ENCODE measurements at regions not wholly inside any gene's neighbourhood (a gene's known extent, or its start where the extent isn't known, plus 50 kb on each side); places are given as distances from the start of the nearest gene placed in this dataset.

DNA sequence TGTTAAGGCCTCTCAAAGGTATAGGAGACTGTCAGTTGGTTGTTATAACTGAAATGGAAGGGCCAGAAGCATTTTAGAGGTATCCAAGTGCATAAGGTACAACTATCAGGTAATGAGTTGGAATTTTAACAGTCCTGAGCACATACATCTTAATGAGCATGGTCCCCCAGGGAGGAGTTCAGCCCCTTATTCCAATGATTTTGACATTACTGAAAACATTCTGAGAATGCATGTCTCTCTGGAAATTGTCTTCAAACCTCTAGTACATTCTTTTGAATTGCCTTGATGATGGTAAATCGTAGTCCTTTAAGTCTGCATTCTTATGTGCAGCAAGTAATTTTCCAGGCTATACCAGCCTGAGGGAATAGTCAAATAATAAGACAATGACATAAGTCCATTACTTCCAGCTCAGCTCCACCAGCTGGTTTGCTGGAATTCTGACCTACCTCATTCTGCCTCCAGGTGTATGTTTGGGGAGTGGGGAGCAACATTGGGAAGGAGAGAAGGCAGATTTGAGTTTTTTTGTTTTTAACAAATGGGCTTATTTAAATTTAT lies 239.2 kb downstream of the MSRB3 start:
- no peak for DNase-seq

DNA sequence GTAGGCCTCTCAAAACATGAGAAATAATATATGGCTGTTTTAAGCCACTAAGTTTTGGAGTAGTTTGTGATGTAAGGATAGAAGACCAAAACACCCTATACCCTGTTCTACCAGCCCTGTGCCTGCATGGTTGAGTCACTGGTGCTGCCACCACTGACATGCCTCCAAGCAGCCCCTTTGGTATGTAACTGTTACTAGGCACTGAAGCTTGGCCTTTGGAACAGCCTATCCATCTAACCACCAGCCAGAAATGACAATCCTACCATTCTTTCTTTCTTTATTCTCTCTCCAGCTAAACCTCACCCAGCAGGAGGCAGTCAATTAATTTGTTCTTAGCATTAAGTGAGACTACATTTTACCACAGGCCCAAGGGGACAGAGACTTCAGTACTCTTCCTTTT lies 240.3 kb downstream of the MSRB3 start:
- no peak for DNase-seq

DNA sequence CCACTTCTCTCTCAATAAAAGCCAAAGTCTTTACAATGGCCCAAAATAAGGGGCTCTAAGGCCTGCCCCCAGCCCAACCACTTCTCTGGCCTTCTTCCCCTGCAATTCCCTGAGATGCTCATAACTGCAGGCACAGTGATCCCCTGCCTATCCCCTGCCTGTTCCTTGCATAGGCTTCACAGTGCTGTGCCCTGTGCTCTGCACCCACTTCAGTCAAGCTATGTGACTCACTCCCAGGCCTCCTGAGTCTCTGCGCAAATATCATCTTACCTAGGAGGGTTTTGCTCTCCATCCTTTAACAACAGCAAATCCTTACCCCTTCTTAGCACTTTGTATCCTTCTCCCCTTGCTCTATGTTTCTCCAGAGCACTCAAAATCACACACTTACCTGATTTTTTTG lies 242.2 kb downstream of the MSRB3 start:
- DNase-seq = no peak

DNA sequence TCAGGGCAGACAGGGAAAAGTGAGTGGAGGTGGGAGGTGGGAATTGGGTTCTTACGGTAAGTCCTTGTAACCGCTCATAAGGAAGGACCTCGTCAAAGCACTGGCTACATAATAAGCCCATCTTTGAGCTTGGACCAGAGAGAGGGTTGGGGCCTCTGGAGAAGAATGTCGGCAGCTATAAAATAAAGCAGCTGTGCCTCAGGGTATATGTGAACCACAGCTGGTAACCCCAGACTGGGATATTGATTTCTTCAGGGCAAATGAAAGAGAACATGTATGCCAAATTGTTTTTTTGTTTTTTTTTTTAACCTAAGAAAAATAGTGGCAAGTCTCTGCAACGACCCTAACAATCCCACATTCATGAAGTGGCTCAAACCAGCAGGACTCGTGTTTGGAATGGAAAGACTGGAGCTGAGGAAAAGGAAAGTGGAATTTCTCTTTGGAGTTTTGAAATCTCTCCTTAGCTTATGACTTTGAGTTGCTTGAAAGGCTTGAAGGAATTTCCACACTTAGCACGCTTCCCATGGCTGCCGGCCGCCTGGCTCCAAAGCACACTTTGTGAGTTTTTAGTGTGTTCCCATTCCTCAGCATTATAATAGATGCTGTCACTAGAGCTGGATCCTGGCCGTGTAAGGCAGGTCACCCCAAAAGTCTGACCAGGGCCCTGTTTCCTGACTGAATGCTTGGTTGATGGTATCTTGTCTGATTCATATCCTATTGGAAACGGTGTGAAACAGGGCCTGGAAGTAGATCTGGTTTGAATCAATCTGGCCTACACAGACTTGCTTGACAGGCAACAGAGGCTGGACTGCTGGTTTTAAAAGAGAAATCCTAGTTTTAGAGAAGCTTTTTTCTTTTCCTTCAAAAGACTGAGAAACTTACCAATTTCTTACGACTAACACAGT lies 244.7 kb downstream of the MSRB3 start:
- no peak for DNase-seq

DNA sequence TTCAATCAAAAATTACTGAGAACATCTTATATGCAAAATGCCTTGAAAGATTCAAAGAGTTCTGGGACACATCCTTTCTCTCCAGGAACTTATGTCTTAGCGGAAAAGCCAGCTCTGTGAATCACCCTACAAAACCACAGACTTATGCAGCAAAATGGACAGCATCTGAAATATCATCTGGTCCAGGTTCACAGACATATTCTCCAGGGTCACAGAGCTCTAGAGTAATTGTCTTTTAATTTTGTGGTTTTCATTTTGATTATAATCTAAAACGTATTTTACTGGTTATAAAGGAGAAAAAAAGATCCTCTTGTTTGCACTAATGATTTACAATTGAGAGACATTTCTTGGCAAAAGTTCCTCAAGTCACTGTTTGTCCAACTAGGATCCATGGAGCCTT lies 246.2 kb downstream of the MSRB3 start:
- DNase-seq = no peak

DNA sequence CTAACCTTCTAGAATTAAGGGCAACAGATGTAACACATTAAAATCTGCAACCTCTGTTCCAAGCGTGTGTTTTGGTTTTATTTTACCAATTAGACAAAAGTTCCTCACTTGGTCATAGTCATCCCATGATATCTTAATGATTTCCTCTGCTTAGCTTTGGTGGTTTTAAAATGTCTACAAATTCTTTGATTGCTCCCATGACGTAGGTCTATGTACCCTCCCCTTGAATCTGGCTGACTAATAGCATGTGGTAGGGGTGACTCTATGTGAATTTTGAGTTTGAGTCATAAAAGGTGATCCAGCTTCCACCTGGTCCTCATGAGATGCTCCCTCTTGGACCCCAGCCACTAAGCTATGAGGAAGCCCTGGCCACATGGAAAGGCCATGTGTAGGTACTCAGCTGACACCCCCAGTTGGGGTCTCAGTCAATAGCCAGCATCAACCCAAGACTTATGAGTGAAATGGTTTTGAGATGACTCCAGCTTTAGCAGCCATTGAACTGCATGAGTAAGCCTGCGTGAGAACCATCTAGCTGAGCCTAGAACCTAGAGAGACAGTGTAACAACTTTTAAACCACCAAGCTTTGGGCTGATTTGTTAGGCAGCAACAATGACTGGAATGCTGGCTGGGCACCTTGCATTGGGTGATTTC lies 247.1 kb downstream of the MSRB3 start:
- no peak for DNase-seq

DNA sequence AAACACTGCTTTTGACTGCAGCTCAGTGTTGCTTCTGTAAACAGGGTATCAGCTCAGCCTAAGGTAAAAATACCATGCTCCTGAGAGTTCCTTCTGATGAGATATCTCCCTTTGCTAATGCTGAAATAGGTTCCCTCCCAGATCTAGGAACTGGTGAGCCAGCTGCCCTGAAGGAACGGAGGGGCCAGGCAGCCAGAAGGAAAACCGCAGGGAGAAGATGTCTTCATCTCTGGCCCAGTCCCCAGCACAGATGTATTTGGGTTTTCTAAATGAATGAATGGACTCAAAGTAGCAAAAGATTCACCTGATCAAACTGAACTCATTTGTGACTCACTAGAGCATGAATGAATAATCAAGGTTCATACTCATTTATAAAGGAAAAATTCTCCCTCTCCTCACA lies 247.8 kb downstream of the MSRB3 start:
- no peak for DNase-seq

DNA sequence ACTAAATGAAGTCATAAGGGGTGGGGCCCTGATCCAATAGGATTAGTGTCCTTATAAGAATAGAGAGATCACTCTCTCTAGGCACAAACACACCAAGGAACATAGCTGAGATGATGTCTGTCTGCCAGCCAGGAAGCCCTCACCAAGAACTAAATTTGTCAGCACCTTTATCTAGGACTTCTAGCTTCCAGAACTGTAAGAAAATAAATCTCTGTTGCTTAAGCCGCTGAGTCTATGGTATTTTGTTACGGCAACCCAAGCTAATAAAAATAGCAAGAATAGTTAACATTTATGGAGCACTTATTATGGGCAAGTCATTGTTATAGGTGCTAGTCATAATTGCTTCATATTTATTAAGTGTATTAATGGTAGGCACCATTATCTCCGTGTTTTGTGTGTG lies 249.6 kb downstream of the MSRB3 start:
- DNase-seq = no peak

DNA sequence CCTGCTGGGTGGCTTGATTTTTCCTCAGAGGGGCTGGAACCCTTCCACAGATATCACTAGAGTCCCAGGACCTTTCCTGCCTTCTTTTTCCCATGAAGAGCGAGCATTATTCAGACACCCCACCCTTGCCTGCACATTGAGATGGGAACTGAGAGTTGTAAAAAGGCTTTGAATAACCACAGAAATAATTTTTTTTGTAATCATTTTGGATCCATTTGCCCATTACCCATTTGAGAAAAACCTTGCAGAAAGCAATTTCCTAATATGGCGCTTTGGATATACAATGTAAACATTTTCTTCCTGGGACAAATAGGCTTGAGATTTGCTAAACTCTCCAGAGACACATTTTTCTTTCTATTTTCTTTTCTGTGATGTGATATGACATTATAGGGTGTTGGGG lies 250.6 kb downstream of the MSRB3 start:
- DNase-seq = no peak

DNA sequence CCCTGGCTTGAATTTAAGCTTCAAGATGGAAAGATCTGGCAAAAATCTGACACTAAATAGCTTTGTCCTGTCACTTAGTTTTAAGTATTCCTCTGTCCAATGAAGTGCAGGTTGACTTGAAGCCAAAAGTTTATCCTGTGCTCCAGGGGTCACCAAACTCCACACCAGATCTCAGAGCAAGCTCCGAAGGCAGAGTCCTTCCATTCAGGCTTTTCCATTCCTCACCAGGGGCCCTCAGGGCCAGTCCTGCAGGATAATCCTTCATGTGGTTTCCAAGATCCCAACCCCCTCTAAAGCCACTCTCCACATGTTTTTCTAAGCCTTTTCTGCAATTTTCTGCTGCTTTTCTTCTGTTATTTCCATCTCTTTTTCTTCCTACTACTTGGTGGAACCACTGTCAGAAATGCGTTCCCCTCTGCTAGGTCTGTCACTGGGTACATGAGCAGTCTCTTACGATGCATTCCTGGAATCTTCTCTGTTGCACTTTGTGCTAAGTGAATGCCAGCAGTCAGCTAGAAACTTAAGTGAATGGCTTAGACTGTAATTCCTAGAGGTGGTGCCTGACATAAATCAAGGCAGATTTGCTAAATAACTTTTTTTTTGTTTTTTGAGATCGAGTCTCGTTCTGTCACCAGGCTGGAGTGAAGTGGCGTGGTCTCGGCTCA lies 251.4 kb downstream of the MSRB3 start:
- DNase-seq = no peak

DNA sequence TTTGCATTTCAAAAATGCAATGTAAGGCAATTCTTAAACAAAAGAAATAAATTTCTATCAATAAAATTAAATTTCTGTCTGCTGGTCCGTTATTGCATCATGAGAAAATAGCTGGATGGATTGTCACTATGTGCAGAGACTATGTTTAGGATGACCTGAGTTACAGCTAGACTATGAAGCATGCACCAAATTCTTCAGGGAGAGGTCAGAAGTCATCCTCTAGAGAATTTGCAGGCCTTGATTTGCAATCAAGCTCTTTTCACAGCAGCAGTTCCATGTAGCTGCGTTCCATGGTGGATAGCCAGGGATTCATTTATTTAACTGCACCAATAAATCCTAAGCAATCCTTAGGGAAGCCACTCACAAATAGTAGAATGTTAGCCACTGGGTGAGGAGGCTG lies 253.7 kb downstream of the MSRB3 start:
- DNase-seq = no peak

DNA sequence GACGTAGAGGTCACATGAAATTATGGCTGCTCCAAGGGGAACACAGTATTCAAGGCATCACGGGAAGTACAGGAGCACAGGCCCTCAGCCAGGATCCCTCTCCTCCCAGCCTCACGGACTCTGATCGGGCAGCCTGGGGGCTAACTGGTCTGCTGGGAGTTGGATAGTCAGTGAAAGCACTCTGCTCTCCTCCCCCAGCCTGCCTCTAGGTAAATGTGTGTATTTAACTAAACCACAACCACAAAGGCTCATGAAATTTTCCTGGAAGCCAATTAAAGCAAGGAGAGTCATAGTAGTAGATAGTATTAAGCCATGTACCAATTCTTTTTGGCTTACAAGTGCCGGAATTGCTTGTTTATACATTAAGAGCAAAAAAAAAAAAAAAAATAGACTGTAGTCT lies 254.3 kb downstream of the MSRB3 start:
- DNase-seq = no peak

DNA sequence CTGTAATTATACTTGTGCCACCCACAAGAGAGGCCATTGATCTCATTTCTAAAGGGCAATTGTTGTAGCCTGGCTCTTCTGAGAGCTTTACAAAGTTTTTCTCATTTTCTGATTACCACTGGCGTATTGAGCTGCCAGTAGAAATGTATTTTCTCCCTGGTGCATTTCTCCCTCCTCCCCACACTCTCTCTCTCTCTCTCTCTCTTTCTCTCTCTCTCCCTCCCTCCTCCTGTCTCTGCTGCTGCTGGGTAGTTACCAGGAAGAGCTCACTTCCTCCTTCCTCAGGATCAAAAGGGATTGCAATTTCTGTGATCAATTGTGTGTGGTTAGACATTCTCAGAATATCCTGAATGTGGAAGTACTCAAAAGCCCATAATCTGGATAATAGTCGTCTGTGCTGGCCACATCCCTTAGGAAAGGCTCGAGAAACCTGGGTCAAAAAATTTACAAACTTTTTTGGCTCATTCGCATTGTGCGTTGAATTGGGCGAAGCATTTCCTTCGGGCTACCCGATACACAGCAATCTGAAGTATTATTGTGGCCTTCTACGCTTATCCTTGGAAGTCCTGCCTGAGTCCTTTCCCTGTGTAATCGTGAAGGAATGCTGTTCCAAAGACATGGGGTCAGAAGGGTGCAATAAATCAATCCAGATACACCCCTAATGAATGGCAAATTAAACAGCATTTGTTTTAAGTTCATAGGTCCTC lies 254.8 kb downstream of the MSRB3 start:
- DNase-seq = no peak

DNA sequence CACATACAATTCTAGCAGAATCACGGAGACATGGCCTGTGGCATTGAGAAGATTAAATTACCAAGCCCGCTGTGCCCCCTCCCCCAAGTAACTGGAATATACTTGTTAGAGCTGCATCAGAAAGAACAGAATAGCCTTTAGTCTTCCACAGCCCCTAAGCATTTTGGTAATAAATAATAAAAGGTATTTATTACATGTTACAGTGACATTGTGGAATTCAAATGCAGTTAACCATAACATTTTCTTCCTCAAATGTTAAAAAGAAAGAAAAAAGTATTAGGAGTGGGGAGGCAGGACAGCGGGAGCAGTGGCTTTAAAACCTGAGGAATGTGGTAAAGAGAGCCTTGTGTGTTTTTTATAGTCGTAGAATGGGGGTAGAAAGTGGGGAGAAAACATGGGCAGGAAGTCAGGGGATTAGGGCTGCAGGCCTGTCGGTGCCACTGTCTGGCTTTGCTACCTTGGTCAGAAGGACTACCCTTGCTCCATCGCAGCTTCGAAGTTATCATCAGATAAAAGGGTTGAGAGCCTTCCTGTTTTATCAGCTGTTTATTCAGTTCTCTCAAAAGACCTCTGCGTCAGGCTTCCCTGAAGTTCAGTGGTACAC lies 255.9 kb downstream of the MSRB3 start:
- no peak for DNase-seq

DNA sequence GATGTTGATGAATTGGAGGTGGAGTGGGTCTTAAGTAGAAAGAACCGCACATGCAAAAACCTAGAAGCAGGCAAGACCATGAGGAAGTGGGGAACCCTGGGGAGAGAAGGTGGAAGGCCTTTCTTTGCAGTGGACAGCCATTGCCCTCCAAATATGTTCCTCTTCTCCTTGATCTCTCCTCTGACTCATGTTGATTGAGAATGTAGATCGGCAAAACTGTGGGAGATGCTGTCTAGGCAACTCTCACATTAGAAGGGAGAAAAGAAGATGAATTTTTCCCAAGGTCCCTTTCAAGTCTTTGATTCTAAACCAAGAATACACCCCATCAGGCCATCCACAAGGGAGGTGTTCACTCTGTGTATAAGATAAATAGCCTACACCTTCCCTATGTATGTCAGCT lies 257.5 kb downstream of the MSRB3 start:
- no peak for DNase-seq

DNA sequence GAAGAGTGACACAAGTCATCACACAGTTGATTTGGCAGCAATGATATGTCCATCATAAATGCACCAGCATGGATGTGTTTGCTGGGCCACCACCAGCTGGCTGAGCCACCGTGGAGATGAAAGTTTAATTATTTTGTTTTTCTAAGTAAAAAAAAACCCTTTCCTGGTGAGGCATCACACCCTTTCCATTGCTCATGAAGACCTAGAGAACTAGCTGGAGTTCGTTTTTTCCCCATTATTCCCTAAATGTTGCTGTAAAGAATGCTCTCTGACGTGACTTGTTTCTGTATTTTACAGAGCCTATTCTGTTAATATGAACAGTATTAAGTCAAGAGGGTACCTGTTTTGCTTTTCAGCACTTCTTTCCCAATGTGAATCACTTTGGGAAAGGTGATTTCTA lies 257.9 kb downstream of the MSRB3 start:
- DNase-seq = no peak

DNA sequence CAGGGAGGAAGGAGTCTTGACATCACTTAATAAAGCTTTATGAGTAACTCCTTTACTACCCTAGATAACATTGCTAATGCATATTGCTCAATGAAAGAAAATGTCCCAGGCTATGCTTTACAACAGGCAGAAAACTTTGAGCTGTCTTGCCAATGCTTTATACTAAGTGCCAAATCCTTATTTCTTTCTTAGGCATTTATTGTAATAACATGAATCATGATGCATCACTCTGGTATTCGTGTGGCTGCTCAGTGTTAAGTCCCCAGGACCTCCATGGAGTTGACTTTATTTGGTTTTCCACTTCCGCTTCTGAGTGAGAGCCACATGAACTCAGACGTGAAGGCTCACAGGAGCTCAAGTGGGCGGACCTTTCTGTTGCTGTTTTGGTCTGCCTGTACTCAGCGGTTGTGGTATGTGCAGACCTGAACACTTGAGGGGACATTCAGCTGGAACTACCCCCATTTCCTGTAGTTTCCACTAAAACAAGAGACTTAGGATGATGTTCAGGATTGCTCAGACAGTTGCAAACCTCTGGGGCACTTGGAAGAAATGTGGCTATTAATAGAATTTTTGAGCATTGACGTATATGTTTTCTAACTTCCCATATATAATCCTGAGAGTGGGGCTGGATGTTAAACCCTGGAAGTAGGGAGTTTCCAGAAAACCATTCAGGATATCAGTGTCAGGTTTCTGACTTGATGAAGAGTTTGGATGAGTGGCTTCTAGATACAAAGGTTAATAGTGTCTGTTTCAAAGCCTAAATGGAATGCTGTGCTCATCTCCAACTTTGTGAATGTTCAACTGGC lies 258.6 kb downstream of the MSRB3 start:
- no peak for DNase-seq

DNA sequence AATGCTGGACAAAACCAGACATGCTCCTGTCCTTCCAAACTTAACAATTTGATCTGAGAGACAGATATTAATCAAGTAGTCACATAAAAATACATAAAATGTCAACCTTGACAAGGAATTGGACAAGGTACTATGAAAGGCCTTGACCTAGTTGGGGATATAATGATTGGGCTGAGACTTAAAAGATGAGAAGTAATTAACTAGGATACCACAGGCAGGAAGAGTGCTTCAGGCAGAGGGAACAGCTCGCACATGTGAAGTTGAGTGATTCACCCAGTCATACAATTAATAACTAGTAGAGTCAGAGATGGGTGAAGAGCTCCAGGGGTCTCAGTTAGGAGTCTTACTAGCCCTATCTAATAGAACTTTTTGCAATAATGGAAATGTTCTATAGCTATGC lies 259.5 kb downstream of the MSRB3 start:
- no peak for DNase-seq

DNA sequence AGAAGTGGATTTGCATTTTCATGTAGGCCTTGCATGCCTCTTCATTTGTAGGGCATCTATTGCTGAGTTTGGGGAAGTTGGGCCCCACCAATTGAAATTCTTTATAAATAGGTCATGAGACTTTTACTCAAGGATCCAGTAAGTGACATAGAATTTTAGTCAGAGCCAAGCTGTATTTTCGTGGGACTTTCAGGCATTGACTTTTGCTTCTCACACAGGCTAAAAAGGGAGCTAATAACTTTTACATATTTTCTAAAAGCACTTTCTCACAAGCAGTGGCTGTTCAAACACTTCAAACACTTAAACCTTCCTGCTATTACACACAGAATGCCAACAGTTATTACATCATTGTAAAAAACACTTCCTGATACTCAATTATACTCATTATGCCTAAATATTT lies 260.5 kb downstream of the MSRB3 start:
- DNase-seq = no peak

DNA sequence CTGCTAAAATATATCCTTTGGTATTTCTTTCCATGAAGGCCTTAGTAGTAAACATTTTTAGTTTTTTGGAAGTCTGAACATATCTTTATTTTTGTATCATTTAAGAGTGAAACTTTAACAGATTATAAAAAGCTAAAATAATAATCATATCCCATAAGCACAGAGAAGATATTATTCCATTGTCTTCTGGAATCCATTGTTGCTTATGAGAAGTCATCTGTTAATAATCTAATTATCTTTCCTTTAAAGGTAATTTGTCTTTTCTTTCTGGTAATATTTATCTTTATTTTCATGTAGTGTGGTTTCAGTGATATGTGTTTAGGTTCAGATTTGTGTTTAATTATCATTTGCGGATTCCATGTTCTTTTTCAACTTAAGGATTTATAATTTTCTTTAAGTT lies 261.7 kb downstream of the MSRB3 start:
- no peak for DNase-seq

DNA sequence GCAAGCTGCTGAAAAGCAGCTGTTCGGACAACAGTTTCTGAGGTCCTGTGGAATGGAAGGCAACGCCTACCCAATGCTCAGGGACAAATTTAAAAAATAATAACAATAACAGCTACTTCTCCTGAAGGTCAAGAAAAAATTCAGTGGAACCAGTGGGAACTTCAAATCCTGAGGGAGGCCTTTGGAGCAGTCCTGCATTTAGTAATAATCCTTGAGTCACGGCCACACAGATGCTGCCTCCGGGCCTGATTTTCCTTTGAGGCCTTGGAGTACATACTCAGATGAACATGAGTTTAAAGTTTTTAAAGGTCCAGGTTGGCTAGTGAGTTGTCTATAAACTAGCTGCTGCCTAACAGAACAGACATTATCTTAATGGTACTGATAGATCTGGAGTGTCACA lies 268.0 kb downstream of the MSRB3 start:
- no peak for DNase-seq

Data from activated naive CD4-positive, alpha-beta T cell (primary cell).